ENCODE measurements at regions not wholly inside any gene's neighbourhood (a gene's known extent, or its start where the extent isn't known, plus 50 kb on each side); places are given as distances from the start of the nearest gene placed in this dataset.

DNA sequence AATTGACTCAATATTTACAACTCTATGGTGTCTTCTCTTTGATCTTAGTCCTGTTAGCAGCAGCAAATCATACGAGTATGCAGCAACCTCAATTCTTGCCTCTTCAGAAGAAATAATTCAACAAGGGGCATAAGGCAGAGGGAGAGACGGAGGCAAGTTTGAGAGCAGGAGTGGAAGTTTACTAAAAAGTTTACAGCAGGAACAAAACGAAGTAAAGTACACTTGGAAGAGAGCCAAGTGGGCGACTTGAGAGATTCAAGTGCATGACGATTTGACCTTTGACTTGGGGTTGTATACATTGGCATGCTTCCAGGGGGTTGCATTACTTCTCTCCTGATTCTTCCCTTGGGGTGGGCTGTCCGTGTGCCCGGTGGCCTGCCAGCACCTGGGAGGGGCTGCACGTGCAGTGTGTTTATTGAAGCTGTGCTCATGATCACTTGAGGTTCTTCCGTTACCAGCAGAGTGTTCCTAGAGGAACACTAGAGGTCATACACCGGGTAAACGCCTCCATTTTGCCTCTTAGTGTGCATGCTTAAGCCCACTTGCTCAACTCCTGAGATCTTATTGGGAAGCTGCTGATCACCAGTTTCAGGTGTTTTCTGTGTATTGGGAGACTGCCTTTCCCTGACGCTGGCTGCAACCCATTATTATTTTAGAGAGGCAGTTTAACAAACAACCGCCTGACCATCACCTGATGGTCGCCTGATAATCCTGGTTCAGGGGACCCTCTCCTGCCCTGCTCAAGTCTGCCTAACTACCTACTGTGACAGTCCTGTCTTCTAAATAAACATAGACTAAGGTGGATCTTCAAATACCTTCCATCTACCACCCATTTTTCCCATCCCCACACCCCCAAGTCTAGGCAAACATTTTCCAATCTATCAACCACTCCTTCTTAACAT, 172.4 kb upstream of the MYLIP start:
- Histone ChIP-seq H3K27ac (ENCODE audit: low read depth in 2 of 2, low read length in 1 of 2) (no peak overlapping the region), H3F3A (replicated peaks; ENCODE audit: insufficient read depth) (no peaks in the 10 kb centered on the region), H3K4me2 (no peak overlapping the region), H3K79me2 (ENCODE audit: insufficient read depth) (no peaks in the 10 kb centered on the region), H3K4me1 (ENCODE audit: control insufficient read depth in 1 of 2, insufficient read depth in 2 of 2, low read depth in 1 of 2, low read length in 1 of 2) (peaks cover 8 to 18% of the 10 kb centered on the region in 2 experiments; a peak in 2 of 4 replicates), H3K4me3 (ENCODE audit: low read depth in 2 of 2, low read length in 1 of 2) (no peak overlapping the region), H3K36me3 (replicated peaks in 1 of 2; ENCODE audit: control insufficient read depth in 1 of 2, insufficient read depth in 2 of 2, low read length in 1 of 2) (no peaks in the 10 kb centered on the region), H3K27me3 (ENCODE audit: insufficient read depth) (no peaks in the 10 kb centered on the region), H2AFZ (ENCODE audit: low read depth) (no peak overlapping the region), H3K9ac (no peak overlapping the region), H4K20me1 (ENCODE audit: insufficient read depth) (no peaks in the 10 kb centered on the region), H3K9me3 (no peaks in the 10 kb centered on the region), H3K9me2 (no peaks in the 10 kb centered on the region)
- TF ChIP-seq, protein P1, sequence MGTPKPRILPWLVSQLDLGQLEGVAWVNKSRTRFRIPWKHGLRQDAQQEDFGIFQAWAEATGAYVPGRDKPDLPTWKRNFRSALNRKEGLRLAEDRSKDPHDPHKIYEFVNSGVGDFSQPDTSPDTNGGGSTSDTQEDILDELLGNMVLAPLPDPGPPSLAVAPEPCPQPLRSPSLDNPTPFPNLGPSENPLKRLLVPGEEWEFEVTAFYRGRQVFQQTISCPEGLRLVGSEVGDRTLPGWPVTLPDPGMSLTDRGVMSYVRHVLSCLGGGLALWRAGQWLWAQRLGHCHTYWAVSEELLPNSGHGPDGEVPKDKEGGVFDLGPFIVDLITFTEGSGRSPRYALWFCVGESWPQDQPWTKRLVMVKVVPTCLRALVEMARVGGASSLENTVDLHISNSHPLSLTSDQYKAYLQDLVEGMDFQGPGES (IDR thresholded peaks at IDR 0.05; ENCODE audit: low read depth, low read length) = no peak
- TF ChIP-seq, protein P2, sequence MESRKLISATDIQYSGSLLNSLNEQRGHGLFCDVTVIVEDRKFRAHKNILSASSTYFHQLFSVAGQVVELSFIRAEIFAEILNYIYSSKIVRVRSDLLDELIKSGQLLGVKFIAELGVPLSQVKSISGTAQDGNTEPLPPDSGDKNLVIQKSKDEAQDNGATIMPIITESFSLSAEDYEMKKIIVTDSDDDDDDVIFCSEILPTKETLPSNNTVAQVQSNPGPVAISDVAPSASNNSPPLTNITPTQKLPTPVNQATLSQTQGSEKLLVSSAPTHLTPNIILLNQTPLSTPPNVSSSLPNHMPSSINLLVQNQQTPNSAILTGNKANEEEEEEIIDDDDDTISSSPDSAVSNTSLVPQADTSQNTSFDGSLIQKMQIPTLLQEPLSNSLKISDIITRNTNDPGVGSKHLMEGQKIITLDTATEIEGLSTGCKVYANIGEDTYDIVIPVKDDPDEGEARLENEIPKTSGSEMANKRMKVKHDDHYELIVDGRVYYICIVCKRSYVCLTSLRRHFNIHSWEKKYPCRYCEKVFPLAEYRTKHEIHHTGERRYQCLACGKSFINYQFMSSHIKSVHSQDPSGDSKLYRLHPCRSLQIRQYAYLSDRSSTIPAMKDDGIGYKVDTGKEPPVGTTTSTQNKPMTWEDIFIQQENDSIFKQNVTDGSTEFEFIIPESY (IDR thresholded peaks at IDR 0.05; ENCODE audit: borderline replicate concordance, low read depth) = no peak
- TF ChIP-seq TAF1 (IDR thresholded peaks at IDR 0.05; ENCODE audit: borderline replicate concordance, low read depth, low read length) (no peak), RCOR1 (IDR thresholded peaks at IDR 0.05; ENCODE audit: low read length) (no peak), SMC3 (IDR thresholded peaks at IDR 0.05; ENCODE audit: low read depth, low read length) (no peak), CHD2 (IDR thresholded peaks at IDR 0.05; ENCODE audit: low read length, partially characterized antibody) (no peak), TCF12 (IDR thresholded peaks at IDR 0.05) (no peak), NRF1 (IDR thresholded peaks at IDR 0.05; ENCODE audit: low read depth, low read length) (no peak), RXRA (IDR thresholded peaks at IDR 0.05; ENCODE audit: borderline replicate concordance, low read depth) (no peak), GATA2 (CRISPR knock-in tag; IDR thresholded peaks at IDR 0.05) (no peak), YY1 (IDR thresholded peaks at IDR 0.05; ENCODE audit: low read depth) (no peak), RFX5 (IDR thresholded peaks at IDR 0.05; ENCODE audit: low read length) (no peak), FOXJ3 (CRISPR knock-in tag; IDR thresholded peaks at IDR 0.05) (no peak), SIN3A (IDR thresholded peaks at IDR 0.05; ENCODE audit: borderline replicate concordance, low read depth, low read length) (no peak), FOXM1 (IDR thresholded peaks at IDR 0.05; ENCODE audit: low read depth) (no peak), GABPA (IDR thresholded peaks at IDR 0.05; ENCODE audit: low read depth) (no peak), FOSL2 (IDR thresholded peaks at IDR 0.05; ENCODE audit: borderline replicate concordance, low read depth) (no peak)
- TF ChIP-seq, protein P3, sequence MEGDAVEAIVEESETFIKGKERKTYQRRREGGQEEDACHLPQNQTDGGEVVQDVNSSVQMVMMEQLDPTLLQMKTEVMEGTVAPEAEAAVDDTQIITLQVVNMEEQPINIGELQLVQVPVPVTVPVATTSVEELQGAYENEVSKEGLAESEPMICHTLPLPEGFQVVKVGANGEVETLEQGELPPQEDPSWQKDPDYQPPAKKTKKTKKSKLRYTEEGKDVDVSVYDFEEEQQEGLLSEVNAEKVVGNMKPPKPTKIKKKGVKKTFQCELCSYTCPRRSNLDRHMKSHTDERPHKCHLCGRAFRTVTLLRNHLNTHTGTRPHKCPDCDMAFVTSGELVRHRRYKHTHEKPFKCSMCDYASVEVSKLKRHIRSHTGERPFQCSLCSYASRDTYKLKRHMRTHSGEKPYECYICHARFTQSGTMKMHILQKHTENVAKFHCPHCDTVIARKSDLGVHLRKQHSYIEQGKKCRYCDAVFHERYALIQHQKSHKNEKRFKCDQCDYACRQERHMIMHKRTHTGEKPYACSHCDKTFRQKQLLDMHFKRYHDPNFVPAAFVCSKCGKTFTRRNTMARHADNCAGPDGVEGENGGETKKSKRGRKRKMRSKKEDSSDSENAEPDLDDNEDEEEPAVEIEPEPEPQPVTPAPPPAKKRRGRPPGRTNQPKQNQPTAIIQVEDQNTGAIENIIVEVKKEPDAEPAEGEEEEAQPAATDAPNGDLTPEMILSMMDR (IDR thresholded peaks at IDR 0.05) = no peak
- TF ChIP-seq, protein P4, sequence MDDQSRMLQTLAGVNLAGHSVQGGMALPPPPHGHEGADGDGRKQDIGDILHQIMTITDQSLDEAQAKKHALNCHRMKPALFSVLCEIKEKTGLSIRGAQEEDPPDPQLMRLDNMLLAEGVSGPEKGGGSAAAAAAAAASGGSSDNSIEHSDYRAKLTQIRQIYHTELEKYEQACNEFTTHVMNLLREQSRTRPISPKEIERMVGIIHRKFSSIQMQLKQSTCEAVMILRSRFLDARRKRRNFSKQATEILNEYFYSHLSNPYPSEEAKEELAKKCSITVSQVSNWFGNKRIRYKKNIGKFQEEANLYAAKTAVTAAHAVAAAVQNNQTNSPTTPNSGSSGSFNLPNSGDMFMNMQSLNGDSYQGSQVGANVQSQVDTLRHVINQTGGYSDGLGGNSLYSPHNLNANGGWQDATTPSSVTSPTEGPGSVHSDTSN (IDR thresholded peaks at IDR 0.05) = no peak
- TF ChIP-seq, protein P5, sequence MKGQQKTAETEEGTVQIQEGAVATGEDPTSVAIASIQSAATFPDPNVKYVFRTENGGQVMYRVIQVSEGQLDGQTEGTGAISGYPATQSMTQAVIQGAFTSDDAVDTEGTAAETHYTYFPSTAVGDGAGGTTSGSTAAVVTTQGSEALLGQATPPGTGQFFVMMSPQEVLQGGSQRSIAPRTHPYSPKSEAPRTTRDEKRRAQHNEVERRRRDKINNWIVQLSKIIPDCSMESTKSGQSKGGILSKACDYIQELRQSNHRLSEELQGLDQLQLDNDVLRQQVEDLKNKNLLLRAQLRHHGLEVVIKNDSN (IDR thresholded peaks at IDR 0.05; ENCODE audit: borderline replicate concordance, low read depth) = no peak
- ChIA-PET POLR2A (no interaction called here), CTCF (interaction anchor here (1.3 kb wide), 1 partner anchor 8 kb away, joined by 3 read pairs; no protein-coding TSS in a partner anchor)
- no peak for DNase-seq
- WGBS (ENCODE audit: low lambda C conversion rate) = 65% methylated on average over 12 of the region's 14 CpGs
